ENCODE measurements at regions not wholly inside any gene's neighbourhood (a gene's known extent, or its start where the extent isn't known, plus 50 kb on each side); places are given as distances from the start of the nearest gene placed in this dataset.

DNA sequence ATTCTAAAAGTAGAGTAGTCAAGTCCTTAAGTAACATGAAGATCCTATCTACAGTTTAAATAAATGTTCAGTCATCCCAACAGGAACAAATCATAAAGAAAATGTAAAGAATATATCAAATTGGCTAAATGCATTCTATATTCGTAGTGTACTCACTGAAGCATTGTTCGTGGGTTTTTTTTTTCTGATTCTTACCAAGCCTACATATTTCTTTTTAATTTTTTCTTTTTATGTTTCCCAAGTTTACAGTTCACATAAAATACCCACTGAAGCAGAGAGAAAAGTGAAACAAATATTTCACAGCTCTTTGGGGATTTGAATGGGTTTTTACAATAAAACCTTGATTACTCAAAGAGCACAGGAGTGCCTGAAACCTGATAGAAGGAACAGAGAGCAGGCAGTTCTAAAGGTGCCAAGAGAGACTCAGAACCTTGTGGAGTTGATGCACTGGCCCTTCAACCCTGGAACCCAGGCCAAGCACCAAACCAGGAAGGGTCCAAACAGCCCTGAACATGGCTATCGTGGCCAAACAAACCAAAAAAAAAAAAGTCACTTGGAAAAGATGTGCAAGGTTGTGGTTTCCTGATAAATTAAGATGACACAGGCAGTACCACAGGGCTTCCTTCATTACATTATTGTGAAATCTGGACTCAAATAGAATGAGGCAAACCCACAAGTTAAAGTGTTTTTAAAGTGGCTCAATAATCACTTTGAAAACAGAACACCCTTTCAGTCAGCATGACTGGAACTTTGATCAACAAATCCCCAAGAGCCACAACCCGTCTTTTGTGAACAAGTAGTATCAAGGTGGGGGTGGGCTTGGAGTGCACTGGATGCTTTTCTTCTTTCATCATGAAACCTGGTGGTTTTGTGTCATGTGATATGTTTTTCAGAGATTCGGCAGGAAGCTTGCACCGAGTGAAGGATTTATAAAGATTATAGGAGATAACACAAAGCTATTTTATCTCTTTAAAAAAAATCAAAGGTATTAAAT lies 245.0 kb upstream of the FN1 start:
- DNase-seq (ENCODE audit: low read depth, low spot score) = peak; percentile 87
- H3K27ac ChIP-seq = peak overlapping the region; percentile 56

DNA sequence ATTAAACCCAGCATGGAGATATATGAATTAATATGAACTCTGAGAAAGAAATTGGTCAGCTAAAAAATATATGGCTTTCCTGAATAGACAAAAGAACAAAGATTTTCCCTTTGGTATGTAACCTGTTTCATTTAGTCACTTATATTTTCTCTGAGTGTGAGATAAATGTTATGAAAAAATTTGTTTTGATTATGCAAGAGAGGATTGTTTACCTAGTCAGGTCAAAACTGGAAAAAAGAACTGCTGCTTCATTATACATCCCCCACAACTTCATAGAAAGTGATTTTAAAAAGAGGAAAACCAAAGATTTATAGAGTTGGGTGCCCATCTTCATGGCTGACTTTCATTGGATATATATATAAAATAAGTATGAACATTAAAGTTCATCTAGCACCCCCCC lies 242.2 kb upstream of the FN1 start:
- H3K27ac ChIP-seq = no peak overlapping the region
- DNase-seq (ENCODE audit: low read depth, low spot score) = no peak

DNA sequence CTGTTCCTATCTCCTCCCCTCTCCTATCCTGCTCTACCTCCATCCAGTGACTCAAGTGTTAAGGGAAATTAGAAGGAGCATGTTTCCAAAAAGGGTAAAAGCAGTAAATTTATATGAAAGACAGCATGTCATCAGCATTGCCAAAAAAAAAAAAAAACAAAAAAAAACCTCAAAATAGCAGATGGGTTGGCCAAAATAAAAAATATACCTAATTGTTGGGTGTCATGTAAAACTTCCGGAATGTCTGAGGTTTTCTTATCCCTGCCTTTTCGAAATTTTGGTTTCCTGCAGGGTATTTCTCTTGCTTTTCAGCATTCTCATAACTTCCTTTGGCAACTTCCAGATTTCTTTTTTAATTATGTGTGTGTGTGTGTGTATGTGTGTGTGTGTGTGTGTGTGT lies 241.6 kb upstream of the FN1 start:
- DNase-seq (ENCODE audit: low read depth, low spot score) = no peak
- H3K27ac ChIP-seq = no peak overlapping the region

DNA sequence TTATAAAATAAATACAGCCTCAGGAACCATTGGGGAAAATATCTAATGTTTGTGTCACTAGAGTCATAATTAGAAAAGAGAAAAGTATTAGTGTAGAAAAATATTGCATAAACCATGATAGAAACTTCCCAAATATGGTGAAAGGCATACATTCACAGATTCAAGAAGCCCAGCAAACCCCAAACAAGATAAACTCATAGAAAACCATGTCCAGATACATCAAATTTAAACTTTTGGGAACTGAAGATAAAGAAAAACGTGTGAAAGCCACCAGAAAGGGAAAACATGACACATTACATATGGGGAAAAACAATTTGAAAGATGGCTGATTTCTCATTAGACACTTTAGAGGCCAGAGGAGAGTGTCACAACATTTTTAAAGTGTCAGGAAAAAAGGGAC lies 236.5 kb upstream of the FN1 start:
- no peak for DNase-seq (ENCODE audit: low read depth, low spot score)
- no peak overlapping the region for H3K27ac ChIP-seq

DNA sequence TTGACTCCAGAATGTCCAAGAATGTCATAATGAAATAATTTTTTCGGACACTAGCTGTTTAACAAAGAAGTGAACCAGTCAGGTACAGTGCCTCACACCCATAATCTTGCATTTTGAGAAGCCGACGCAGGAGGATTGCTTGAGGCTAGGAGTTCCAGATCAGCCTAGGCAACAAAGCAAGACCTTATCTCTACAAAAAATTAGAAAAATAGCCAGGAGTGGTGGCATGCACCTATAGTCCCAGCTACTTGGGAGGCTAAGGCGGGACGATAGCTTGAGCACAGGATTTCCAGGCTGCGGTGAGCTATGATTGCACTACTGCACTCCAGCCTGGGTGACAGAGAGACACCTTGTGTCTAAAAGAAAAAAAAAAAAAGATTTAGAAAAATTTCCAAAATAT lies 235.8 kb upstream of the FN1 start:
- DNase-seq (ENCODE audit: low read depth, low spot score) = no peak
- no peak overlapping the region for H3K27ac ChIP-seq

DNA sequence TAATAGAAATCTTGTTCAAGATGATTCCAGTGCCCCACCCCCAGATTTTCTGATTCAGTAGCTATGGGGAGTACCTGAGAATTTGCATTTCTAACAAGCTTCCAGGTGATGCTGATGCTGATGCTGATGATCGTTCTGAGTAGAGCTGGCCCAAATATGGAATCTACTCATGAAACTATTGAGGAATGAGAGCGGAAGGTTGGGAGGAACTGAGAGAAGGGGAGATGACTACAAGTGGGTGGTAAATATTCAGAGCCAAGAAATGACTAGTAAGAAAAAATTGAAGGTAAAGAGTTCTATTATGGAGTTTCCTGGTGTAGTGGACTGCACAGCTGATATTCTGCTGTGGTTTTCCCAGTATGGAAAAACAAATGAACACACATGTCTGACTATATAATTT lies 235.4 kb upstream of the FN1 start:
- DNase-seq (ENCODE audit: low read depth, low spot score) = no peak
- H3K27ac ChIP-seq = no peak overlapping the region

DNA sequence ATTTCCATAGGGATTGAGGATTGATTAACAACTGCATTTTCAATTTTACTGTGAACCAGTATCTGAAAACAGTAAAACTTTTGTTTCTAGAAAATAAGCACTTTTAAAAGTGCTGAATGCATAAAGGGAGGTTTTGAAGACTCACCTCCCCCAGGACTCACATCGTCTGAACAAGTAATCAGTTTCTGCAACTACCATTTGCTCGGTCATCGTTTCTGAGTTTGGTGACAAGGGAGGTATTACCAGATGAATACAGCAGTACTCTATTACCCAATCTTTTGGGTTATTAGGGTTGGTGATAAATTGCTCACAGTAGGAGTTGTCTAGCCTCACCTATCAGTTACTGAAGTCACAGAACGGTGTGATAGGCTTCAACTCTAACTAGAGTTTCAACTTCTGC lies 234.5 kb upstream of the FN1 start:
- DNase-seq (ENCODE audit: low read depth, low spot score) = no peak
- no peak overlapping the region for H3K27ac ChIP-seq

DNA sequence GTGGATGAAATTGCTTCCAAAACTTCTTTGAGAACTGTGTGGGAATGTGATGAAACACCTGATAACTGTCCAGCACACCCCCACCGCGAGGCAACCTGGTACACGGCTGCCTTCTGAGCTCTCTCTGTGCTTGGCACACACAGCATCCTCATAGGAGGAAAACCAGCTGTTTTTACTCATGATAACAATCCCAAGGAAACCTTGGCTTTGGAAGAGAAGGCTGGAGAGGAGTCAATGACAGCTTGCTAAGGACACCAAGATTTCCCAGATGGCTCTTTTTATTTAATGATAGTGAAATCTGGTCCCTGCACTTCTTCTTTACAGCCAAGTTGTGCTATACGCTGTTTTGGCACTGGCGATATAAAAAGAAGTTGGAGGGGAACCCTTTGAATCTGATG lies 232.5 kb upstream of the FN1 start:
- no peak overlapping the region for H3K27ac ChIP-seq
- no peak for DNase-seq (ENCODE audit: low read depth, low spot score)

DNA sequence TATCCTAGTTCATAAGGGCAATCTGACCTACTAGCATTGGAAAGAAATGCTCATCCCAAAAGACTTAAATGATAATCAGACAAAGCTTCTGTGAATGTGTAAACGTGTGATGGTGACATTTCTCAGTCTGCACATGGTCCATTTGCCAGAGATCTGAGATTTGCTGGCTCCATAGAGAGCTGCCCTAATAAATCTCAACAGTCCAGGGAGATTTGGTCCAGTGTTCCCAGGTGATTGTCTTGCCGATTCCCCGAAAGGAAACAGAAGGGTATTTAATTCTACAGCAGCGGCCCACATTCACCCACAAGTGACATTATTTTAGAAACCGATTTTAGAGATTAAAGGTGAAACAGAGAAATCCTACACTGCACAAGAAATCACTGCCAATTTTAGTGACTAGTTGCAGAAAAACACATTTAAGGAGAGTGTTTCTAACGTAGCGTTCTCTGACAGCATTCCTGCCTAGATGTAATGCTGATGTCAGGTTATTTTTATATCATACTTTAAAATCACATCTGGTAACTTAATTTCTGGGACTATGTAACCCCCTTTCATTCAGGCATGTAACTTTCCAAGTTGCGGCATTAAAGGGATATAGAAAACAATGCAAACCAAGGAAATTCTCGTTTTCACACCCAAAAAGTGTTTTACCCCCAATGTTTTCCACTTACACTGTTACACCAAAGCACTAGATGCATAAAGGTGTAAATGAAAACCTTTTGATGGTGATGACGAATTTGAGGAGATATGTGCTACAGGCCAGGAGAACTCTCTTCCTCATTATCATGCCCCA lies 231.9 kb upstream of the FN1 start:
- DNase-seq (ENCODE audit: low read depth, low spot score) = no peak
- H3K27ac ChIP-seq = no peak overlapping the region

DNA sequence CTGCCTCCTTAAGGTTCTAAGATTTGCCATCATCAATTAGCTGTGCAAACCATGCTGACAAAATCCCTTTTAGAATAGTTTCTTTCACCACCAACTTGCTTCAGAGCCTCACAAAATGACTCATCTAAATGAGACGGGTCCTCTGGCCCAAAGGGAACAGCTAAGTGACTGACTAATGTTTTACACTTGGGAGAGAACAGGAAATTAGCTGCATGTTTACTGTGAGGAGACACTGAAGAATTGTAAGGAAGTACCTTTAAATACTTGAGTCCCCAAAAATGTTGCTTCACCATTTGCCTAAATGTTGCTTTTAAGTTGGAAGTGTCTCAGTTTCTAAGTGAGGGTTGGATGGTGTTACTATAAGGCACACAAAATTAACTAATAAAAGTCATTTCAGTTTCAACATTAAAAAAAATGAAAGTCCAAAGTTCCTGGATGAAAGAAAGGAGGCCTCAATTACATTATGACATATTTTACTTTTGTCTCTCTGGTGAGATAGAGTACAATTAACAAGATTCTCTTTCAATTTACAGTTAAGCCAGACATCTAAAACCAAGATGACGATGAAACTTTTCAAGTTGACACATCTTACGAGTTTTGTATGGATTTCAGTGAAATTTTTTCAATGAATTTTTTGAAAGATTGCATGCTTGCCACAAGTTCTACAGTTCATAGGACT lies 229.1 kb upstream of the FN1 start:
- peak; percentile 85 for DNase-seq (ENCODE audit: low read depth, low spot score)
- peak overlapping the region; percentile 82 for H3K27ac ChIP-seq

DNA sequence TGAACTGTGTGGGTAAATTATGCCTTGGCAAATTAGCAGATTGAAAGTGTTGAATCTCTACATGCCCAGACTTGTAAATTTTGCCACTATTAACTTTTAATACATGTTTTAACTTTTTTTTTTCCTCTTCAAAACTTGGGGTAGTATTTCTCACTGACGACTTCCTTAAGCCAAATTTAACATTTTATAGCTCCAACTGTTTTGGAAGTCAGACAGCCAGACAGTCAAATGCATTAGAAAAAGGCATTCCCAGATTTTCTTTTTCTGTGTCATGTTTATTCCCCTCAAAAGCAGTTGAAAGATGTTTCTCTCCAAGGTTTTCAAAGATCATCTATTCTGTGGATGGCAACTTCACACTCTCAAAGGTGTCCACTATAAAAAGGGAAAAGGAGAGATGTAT lies 226.8 kb upstream of the FN1 start:
- DNase-seq (ENCODE audit: low read depth, low spot score) = no peak
- H3K27ac ChIP-seq = no peak overlapping the region

DNA sequence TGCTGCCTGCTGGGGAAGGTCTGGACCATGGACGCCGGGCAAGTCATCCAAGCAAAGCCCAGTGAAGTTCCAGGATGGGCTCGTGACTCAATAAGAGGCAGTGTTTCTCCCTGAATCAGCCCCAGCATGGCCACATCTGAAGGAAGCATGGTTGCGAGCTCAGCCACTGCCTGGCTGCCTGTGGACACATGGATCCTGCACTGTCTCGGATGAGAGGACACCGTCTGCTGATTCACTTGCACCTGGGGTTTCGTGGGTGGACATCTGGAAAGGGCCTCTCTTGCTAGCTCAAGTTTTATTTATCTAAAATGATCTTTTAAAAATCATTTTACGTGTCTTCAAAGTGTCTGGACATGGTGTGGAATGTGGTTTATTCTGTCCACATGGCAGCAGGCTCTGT lies 224.8 kb upstream of the FN1 start:
- peak overlapping the region; percentile 57 for H3K27ac ChIP-seq
- peak; percentile 73 for DNase-seq (ENCODE audit: low read depth, low spot score)

DNA sequence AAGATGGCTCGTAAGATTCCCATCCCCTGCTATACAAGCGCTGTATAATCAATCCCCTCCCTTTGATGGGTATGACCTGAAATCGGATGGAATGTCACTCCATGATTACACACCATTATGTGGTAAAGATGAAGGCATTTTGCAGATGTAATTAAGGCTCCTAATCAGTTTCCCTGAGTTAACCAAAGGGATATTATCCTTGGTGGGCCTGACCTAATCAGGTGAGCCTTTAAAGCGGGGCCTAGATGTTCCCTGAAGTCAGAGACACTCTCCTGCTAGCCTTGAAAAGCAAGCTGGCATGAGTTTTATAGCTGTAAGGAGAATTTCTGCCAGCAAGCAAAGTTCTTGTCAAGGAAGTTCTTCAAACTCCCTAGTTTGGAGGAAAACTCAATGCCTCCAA lies 223.8 kb upstream of the FN1 start:
- DNase-seq (ENCODE audit: low read depth, low spot score) = no peak
- H3K27ac ChIP-seq = peak overlapping the region; percentile 57

DNA sequence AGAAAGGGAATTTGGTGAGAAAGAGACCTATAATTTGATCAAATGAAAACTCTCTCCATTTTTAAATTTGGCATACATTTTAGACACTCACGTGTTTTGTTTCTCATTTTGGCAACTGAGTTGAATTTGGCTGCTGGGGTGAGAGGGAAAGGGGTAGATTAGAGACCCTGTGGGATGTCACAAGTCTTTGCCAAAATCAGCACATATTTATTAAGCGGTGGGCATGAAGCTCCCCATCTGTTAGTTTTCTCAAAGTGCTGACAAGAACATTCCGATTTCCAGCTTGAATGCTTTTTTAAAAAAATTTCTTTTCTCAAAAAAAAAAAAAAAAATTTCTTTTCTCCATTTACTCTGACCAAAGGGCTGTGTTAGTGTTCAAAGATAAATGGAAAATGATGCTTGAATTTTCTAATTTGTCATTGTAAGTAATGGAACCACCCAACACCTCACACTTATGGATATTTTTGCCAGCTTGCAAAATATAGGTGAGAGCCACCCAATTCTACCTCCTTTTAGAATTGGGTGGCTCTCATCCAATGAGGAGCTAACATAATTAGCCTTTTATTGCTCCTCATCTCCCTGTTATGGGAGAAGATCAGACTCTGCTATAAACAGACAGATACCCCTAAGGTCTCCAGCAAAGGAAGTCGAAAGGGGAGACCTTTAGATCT lies 222.9 kb upstream of the FN1 start:
- no peak overlapping the region for H3K27ac ChIP-seq
- no peak for DNase-seq (ENCODE audit: low read depth, low spot score)

DNA sequence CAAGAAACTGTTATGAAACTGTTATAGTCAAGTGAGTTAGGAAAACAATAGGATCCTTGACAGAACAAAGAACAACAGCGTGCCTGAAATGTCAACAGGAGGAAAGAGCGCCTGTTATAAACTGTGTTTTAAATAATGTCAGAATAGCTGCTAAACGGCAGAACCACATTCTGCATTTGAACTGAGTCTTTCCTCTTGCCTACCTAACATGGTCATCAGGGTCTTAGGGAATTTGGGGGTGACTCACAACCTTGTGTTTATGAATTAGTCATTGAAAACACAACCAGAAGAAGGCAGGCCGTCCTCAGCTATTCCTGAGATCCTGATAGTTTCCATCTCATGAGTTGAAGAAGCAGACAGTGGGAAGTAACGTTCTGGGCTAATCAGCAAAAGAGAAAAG lies 222.0 kb upstream of the FN1 start:
- peak; percentile 51 for DNase-seq (ENCODE audit: low read depth, low spot score)
- peak overlapping the region; percentile 6 for H3K27ac ChIP-seq

DNA sequence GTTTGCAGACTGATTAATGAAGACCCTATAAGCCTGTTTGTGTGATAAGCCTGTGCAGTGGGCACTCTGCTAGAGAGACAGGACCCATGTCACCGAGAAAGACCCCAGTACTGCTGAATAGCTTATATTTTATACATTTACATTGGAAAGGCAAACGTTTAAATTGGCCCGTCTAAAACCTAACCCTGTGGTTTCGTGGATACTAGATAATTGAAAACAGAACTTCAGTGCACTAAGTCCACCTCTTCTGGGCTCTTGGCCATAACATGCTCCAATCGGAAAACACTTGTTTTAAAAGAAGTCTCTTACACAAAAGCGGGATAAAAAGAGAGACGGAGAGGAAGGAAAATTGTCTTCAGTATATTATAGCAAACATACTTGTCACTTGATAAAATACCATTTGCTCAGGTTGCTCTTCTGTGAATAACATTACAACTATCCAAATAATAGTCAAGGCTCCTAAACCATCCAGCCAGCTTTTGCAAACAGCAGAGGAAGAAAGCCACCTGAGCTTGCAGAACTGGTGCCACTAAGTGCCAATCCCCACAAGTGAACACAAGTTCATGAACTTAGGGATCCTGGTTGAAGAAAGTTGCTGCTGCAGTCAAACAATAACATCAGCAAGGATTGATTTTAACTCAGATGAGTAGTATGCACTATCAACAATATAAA lies 218.4 kb upstream of the FN1 start:
- no peak for DNase-seq (ENCODE audit: low read depth, low spot score)
- no peak overlapping the region for H3K27ac ChIP-seq

DNA sequence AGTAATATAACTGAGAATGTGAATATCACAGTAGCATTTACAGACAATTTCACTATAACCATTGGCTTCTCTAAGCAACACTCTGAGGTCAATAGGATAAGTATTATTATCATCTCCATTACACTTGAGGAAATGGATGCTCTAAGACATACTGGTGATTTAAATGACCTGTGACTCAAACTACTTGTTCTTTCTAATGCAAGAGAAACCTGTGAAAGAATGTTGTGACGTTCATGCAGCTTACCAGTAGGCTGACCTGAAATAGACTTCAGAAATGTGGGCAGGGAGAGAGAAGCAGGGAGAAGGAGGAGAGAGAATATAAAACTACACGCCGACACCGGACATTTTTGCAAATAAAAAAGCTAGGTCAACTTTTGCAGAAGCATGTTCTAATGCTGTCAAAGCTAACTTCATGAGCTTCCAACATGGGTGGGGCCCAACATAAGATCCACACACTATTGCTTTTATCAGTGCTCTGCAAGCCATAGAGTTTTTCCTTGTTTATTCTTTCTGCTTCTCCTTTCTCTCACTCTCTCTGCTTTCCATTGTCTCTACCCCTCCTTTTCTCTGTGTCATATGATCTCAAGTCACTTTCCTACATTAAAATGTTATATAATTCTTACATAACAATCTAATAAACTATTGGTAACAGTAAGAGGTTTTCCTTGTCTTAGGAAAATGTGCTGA lies 217.6 kb upstream of the FN1 start:
- H3K27ac ChIP-seq = no peak overlapping the region
- DNase-seq (ENCODE audit: low read depth, low spot score) = no peak

DNA sequence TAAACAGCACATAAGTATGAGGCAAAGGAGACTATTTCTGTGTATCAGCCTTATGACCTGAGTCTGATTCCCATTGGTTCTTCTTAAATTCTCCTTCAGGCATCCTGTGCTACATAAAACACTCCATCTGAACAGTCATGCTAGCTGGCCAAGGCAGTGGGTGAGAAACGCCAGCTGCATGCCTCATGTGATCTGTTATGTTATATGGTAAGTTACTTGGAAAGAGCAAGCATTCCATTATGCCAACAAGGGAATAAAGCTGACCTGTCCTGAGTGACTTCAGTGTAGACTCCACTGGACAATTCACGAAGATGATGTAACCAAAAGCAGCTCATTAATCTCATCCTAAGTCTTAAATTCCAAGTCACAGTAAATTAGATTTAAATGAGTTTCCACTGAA lies 216.5 kb upstream of the FN1 start:
- H3K27ac ChIP-seq = no peak overlapping the region
- DNase-seq (ENCODE audit: low read depth, low spot score) = no peak

DNA sequence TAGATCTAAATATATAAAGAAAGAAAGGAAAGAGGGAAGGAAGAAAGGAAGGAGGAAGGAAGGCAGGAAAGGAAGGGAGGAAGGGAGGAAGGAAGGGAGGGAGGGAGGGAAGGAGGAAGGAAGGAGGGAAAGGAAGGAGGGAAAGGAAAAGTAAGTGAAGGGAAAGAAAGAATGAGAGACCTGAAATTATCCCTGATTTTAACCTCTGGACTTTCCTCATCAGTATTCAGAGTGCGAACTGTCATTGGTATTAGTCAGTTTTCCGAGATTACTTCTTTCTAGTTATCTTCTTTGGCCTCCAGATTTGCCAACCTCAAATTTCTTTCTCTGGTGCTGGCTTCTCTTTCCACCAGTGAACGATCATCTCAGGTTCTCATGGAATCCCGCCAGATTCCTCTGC lies 215.5 kb upstream of the FN1 start:
- no peak for DNase-seq (ENCODE audit: low read depth, low spot score)

More for the DNA sequence above, 215.5 kb upstream of the FN1 start:
- no peak overlapping the region for H3K27ac ChIP-seq

Measured in epithelial cell of prostate (primary cell).